ENCODE measurements at regions not wholly inside any gene's neighbourhood (a gene's known extent, or its start where the extent isn't known, plus 50 kb on each side); places are given as distances from the start of the nearest gene placed in this dataset.
"Not testable (repeated sequence)": the region's sequence is repeated elsewhere in the genome, so short reads cannot be mapped to it uniquely, and the experiment has no call there.

DNA sequence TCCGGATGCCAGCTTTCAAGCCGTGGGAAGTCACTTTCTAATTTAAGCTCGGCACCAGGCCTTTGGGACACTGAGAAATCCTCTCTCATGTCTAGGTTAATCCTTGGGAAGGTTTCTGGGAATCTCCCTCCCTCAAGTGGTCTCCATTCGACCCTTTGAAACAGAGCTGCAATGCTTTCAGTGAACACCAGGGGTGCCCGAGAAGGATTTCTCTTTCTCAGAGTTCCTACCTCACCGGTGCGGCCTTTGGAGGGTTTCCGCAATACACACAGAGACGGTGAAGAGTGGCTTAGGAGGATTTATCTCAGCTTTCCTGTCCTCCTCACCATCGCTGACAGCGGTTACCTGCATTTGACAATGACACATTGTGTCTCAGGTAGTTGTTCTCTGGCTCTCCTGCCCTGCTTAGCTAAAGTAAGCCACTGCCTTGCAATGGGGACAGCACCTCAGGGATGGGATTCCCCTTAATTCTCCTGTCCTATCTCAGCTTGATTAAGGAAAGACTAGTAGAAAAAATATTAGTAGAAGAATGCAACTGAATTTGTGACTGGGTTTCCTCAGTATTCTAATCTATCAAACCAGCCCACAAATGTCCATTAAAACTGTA is 180.6 kb downstream of the GABRG2 start:
- Histone ChIP-seq H3K4me1 (no peaks in the 10 kb centered on the region), H3K9me3 (no peaks in the 10 kb centered on the region), H3K27me3 (no peaks in the 10 kb centered on the region), H3K27ac (no peak overlapping the region), H3K36me3 (no peaks in the 10 kb centered on the region), H3K4me3 (no peak overlapping the region)
- ATAC-seq = no peak
- TF ChIP-seq POLR2A (IDR thresholded peaks at IDR 0.05) = no peak
- 85 to 100% methylated on average over 1 to 4 of the region's 11 CpGs for WGBS, 2 donors (ENCODE audit: low coverage in 1 of 2)

DNA sequence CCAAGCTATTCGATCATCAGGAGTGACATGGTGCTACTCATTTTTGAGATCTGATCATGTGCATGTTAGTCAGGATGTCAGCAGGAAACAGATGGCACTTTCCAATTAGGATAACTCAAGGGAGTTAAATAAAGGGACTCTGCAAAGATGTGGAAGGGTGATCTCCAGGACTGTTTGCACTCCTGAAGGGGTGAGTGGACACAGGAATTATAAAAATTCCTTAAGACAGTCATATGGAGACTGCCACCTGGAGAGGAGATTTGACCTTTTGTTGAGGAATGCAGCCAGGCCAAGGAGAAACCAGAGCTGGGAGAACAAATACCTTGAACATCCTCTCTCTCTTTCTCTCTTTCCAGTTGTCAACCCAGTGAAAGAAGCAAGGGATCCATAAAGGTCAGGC is 189.1 kb downstream of the GABRG2 start:
- Histone ChIP-seq H3K36me3 (no peaks in the 10 kb centered on the region), H3K27ac (no peak overlapping the region), H3K27me3 (no peaks in the 10 kb centered on the region), H3K9me3 (no peaks in the 10 kb centered on the region), H3K4me1 (no peaks in the 10 kb centered on the region), H3K4me3 (no peak overlapping the region)
- 100% methylated on average over 1 of the region's 1 CpG; no CpG with 5 or more reads in 1 of the 2 donors for WGBS, 2 donors (ENCODE audit: low coverage in 1 of 2)
- TF ChIP-seq POLR2A (IDR thresholded peaks at IDR 0.05) = no peak
- no peak for TF ChIP-seq POLR2AphosphoS5 (IDR thresholded peaks at IDR 0.05)
- TF ChIP-seq, protein P1, sequence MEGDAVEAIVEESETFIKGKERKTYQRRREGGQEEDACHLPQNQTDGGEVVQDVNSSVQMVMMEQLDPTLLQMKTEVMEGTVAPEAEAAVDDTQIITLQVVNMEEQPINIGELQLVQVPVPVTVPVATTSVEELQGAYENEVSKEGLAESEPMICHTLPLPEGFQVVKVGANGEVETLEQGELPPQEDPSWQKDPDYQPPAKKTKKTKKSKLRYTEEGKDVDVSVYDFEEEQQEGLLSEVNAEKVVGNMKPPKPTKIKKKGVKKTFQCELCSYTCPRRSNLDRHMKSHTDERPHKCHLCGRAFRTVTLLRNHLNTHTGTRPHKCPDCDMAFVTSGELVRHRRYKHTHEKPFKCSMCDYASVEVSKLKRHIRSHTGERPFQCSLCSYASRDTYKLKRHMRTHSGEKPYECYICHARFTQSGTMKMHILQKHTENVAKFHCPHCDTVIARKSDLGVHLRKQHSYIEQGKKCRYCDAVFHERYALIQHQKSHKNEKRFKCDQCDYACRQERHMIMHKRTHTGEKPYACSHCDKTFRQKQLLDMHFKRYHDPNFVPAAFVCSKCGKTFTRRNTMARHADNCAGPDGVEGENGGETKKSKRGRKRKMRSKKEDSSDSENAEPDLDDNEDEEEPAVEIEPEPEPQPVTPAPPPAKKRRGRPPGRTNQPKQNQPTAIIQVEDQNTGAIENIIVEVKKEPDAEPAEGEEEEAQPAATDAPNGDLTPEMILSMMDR (IDR thresholded peaks at IDR 0.05) = no peak
- no peak for TF ChIP-seq EP300 (IDR thresholded peaks at IDR 0.05)
- ATAC-seq = no peak

DNA sequence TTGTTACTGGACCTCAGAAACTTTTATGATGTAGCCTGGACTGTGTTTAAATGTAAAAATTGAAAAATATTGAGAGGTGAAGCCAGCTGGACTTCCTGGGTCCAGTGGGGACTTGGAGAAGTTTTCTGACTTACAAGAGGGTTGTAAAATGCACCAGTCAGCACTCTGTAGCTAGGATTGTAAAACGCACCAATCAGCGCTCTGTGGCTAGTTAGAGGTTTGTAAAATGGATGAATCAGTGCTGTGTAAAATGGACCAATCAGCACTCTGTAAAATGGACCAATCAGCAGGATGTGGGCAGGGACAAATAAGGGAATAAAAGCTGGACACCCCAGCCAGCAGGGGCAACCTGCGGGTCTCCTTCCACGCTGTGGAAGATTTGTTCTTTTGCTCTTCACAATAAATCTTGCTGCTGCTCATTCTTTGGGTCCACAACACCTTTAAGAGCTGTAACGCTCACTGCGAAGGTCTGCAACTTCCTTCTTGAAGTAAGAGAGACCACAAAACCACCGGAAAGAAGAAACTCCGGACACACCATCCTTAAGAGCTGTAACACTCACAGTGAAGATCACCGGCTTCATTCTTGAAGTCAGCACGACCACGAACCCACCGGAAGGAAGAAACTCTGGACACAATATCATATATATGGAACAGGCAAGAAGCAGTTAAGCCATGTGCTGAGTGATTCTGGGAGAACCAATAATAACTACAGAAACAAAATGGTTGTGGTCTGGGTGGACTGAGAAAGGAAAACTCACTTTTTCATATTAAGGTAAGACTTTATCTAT is 201.3 kb downstream of the GABRG2 start:
- no peaks in the 10 kb centered on the region for H3K9me3 ChIP-seq
- H3K4me3 ChIP-seq = no peak overlapping the region
- H3K36me3 ChIP-seq = no peaks in the 10 kb centered on the region
- no peaks in the 10 kb centered on the region for H3K4me1 ChIP-seq
- no peak overlapping the region for H3K27ac ChIP-seq
- no peak for ATAC-seq
- WGBS, 2 donors (ENCODE audit: low coverage in 1 of 2) = 83 to 86% methylated on average over 7 to 12 of the region's 12 CpGs
- H3K27me3 ChIP-seq = no peaks in the 10 kb centered on the region
- TF ChIP-seq EP300 (IDR thresholded peaks at IDR 0.05) (no peak), POLR2AphosphoS5 (IDR thresholded peaks at IDR 0.05) (no peak), POLR2A (IDR thresholded peaks at IDR 0.05) (no peak)
- TF ChIP-seq, protein P1 (IDR thresholded peaks at IDR 0.05) = no peak

DNA sequence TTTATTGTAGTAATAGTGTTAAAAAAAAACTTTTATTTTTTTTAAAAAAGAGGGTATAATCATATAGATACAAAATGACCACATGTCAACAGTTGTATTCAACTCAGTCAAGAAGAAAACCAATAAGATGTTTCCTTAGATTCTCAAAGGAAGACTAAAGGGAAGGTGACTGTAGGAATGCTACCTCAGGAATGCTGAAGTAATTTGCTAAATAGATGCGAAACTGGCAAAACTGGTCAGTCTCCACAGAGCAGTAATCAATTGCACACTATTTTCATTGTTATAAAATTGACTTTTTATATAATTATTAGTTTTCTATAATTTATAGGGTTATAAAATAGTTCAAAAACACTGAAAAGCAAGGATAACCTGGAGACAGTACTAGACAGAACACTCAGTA is 204.8 kb downstream of the GABRG2 start:
- Histone ChIP-seq H3K9me3 (no peaks in the 10 kb centered on the region), H3K27ac (no peak overlapping the region), H3K27me3 (no peaks in the 10 kb centered on the region), H3K36me3 (no peaks in the 10 kb centered on the region), H3K4me1 (no peaks in the 10 kb centered on the region), H3K4me3 (no peak overlapping the region)
- TF ChIP-seq EP300 (IDR thresholded peaks at IDR 0.05) (no peak), POLR2A (IDR thresholded peaks at IDR 0.05) (no peak), POLR2AphosphoS5 (IDR thresholded peaks at IDR 0.05) (no peak)
- TF ChIP-seq, protein P1 (IDR thresholded peaks at IDR 0.05) = no peak
- WGBS, 2 donors (ENCODE audit: low coverage in 1 of 2) = 85 to 100% methylated on average over 1 of the region's 1 CpG
- no peak for ATAC-seq

- ATAC-seq = no peak
- H3K36me3 ChIP-seq = no peaks in the 10 kb centered on the region
- H3K27ac ChIP-seq = no peak overlapping the region
- H3K9me3 ChIP-seq = no peaks in the 10 kb centered on the region
- H3K4me1 ChIP-seq = no peaks in the 10 kb centered on the region
- no peaks in the 10 kb centered on the region for H3K27me3 ChIP-seq
- TF ChIP-seq, protein P1 (IDR thresholded peaks at IDR 0.05) = no peak
- TF ChIP-seq EP300 (IDR thresholded peaks at IDR 0.05) (no peak), POLR2AphosphoS5 (IDR thresholded peaks at IDR 0.05) (no peak), POLR2A (IDR thresholded peaks at IDR 0.05) (no peak)
- no peak overlapping the region for H3K4me3 ChIP-seq
These were observed 207.1 kb downstream of the GABRG2 start for GRCh38 chr5:162274679-162275078.

- 60 to 79% methylated on average over 4 of the region's 4 CpGs for WGBS, 2 donors (ENCODE audit: low coverage in 1 of 2)
- not testable (repeated sequence) for H3K36me3 ChIP-seq, H3K27me3 ChIP-seq
These were observed 207.8 kb downstream of the GABRG2 start for GRCh38 chr5:162275387-162275786.

More at GRCh38 chr5:162275387-162275786, 207.8 kb downstream of the GABRG2 start:
- ATAC-seq, H3K9me3 ChIP-seq, H3K27ac ChIP-seq, H3K4me3 ChIP-seq, H3K4me1 ChIP-seq: not testable (repeated sequence)
